ENCODE measurements at regions not wholly inside any gene's neighbourhood (a gene's known extent, or its start where the extent isn't known, plus 50 kb on each side); places are given as distances from the start of the nearest gene placed in this dataset.
"Not testable (repeated sequence)": the region's sequence is repeated elsewhere in the genome, so short reads cannot be mapped to it uniquely, and the experiment has no call there.

DNA sequence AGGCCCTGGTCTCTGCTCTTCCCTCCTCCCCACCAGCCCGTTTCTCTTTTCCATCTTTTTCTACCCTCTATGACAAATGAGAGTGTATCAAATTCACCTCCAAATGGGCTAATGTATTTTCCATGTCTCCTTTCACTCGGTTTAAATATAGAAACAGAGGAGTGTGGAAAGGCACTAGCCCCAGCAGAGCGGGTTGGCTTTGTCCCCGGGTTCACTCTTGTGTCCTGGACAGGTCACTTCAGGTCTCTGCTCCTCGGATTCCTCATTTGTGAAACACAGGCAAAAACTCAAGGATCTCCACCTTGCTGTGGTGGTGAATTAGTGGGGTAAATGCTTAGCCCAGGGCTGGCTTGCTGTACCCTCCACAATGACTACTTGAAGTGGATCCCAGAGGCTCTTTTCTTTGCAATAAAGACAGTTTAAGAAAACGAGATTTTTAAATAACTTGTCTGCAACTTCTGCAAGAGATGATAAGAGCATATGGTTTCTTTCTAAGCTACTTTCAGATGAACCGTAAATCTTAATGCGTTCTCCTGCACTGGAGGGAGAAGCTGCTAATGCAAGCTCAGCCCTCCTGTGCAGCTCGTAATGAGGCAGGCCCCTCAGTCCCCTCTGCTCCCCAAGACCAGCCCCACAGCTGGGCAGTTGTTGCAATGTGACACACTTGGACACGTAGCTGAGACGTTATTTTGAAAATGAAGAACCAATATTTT is 292.9 kb downstream of the THBS2 start:
- DNase-seq, result no peak

DNA sequence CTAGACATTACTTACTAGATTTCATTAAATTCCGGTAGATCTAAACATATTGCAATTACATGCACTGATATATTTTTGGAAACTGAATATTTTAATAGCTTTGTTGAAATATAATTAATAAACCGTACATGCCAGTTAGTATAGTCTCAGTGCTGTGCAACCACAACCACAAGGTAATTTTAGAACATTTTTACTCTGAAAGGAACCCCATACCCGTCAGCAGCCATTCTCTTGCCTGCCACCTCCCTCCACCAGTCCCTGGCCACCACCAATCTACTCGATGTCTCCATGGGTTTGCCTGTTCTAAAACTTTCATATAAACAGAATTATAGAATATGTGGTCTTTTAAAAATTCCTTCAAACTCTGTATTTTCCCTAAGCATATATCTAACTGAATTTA is 293.9 kb downstream of the THBS2 start:
- no peak for DNase-seq

DNA sequence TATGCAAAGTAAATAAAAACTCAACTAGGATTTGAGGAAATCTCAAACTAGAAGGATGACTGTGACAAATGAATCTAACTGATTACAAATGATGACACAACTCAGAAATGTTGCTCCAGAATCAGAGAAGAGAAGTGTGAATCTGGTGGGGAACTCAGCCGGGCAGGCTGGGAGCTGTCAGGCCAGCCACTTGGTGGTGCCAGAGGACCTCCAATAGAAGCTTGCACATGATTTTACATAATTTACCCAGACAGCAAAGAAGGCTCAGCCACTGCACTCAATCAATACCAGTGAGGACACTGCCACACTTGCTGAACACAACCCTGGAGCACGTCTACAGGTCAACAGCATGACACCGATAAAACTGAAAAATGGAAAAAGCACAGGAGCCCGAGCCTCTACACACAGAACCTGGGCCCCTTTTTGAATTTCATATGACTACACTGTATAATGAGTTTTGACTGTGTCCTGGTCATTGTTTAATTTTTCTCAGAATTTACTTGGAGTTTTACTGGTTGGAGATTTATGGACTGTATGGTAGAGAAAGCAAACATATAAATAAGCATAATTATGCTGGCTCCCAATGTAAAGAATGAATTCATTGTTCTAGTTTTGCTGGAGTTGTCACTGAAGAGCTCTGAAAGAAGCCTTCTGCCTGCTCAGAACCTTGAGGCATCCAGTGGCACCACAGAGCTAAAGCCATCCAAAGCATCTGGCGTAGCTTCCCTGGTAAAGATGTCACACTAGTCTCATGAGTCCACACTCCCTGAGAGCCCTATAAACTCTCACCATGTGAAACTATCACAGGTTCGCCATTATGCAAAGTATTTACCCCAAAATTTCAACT is 296.5 kb downstream of the THBS2 start:
- peak; percentile 28 for DNase-seq

DNA sequence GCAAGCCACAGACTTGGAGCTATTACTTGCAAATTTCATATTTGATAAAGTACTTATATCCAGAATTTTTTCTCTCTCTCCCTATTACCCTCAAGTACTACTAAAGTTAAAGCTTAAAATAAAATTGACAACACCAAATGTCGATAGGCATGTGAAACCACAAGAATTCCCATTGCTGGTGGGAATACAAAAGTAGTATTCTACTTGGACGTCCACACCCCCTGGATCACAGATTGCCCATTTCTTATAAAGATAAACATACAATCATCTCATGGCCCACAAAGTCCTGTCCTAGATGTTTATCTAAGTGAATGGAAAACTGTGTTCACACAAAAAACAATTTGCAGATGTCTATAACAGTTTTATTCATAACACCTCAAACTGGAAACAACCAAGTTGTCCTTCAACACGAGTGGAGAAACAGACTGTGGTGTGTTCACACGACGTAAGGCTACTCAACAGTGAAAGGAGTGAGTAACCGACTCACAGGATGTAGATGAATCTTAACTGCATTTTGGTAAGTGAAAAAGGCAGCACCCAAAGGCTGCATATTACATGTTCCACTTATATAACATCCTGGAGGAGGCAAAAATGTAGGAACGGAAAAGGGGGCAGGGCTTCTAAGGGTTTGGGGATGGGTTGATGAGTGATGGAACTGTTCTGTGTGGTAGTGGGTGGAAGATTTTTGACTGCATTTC is 297.4 kb downstream of the THBS2 start:
- DNase-seq, result no peak

DNA sequence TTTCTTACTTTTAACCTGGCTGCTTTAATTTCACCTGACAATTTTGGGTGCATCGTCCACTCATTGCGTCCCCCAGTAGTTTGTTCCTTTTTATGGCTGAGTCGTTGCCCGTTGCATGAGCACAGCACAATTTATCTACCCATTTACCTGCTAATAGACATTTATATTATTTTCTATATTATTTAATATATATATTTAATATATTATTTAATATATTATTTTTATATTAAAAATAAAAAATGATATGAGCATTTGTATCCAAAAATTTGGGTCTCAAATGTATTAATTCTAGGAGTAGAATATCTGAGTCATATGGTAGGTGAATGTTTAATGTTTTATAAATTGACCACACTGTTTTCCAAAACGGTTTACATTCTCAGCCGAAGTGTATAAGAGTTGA is 300.2 kb downstream of the THBS2 start:
- no peak for DNase-seq

DNA sequence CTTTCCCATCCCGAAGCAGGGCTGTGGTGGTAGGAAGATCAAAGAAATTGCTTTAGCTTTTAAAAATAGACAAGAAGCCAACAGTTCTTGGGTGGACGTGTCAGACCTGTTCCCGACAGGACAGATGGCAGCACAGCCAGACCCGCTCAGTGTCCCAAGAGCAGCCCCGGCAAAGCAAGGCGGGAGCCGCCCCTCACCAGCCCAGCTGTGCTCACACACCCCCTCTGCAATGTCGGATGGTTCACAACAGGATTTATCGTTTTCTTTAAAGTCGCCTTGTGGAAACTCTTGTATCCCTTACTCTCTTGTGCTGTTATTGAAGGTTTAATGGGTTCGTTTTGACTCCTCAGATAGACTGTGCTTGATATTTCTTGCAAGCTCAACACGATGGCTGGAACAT is 302.4 kb downstream of the THBS2 start:
- no peak for DNase-seq

DNA sequence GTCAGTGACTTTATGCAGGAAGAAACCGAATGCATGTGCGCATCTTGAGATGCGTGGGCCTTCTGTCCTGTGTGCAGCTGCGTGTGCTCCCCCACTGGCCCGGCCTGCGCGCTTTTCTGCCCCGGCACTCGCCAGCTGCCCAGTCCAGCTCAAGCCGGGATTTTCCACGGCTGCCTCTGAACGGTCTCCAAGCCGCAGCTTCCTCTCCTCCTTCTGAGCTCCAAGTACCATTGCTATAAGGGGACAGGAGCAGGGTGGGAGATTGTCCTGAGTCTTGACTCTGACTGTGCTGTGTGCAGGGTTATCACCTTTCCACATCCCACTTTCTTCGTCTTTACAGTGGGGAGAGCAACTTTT is 302.8 kb downstream of the THBS2 start:
- DNase-seq, result no peak

DNA sequence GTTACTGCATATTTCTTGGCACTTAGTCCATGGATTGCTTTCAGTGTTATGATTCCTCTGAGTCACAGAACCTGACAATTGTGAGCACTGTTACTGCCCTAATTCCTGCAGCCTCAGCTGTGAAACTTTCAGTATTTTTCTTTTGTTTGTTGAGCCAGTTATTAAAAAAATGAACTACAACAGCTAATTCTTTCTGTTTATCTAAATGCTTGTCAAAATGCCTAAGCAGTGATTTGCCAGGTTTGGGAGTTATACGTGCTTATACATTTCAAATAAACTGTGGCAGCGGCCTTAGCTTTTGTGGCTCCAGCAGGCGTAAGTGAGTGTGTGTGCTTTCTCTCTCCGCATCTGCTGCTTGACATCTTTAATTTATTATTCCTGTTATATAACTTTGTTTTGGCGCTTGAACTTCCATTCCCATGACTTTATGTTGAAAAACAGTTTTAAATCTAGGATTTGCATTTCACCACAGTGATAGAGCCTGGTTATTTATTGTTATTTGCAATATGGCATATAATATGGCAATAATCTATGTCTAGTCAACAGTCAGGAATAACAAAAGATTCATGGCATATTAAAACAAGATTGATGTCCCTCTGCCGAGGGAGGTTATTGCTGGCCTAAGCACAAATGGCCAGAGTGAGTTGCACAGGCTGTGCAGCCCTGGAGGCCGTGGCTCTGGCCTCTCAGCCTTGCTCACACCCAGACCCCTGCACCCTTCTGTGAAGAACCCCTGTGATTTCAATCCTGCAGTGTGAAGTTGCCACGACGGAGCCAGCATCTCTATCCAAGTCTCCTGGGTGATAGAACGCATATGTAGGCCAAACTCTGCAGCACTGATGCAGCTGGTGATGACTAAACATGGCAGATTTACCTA is 303.4 kb downstream of the THBS2 start:
- DNase-seq, result no peak

DNA sequence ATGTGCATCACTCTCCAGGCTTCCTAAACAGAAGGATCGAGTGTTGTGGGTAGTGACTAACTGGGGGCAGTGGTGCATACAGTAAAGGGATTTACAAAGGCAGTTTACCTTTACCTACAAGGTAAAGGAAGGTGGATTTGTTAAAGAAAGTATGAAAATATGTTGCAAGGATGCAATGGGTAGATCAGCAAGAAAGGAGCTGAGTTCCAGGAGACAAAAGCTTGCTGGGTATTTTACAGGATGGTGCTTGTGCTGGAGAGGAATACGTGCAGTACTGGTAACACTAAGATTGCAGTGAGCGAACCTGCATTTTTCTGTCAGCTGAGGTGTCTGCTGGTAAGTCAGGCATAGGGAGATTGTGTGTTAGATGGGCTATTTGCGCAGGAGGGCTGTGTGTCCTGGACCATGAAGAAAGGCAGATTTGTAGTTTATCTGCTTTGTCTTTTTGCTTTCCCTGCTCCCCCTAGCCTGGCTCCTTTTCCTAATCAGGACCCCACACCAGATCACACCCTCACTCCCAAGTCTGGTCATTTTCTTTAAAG is 304.6 kb downstream of the THBS2 start:
- no peak for DNase-seq

DNA sequence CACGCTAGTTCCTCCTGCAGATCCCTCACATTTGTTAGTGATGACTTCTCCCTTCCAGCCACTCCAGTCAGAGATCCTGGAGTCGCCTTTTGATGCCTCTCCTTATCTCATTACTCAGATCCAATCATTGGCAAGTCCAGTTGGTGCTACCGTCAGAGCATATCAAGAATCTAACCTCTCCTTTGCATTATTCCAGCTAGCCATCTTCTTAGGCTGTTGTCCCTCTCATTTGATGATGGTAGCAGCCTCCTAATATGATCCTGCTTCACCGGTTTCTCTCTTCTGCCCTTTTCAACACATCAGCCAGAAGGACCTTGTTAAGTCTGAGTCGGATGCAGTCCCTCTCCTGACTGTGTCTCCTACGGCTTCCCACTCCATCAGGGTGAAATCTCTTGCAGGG is 305.6 kb downstream of the THBS2 start:
- DNase-seq, result no peak

DNA sequence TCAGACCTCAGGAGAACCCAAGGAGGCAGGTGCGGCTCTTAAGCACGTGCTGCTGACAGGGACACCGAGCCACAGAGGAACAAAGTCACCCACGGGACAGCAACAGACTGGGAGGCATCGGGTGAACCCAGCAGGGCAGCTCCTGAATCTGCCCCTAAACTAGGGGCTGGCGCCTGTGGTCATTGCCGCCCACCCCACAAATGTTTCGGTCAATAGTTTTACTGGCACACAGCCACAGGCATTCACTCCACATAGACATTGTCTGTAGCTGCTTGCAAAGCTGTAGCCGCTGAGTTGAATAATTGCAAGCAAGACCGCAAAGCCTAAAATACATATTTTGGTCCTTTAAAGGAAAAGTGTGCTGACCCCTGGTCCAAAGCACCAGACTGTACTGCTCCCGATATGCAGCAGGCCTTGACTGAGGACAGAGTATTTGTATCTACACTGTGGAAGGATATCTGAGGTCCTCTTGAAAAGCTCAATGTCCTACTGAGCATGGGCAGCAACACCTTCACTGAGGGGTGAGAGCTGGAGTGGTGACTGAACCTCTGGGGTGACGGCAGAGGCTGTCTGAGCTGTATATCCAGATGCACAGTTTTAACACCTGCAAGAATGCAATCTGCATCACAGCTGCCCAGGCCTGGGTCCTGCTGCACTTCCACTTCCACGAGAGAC is 310.3 kb downstream of the THBS2 start:
- DNase-seq, result no peak

DNA sequence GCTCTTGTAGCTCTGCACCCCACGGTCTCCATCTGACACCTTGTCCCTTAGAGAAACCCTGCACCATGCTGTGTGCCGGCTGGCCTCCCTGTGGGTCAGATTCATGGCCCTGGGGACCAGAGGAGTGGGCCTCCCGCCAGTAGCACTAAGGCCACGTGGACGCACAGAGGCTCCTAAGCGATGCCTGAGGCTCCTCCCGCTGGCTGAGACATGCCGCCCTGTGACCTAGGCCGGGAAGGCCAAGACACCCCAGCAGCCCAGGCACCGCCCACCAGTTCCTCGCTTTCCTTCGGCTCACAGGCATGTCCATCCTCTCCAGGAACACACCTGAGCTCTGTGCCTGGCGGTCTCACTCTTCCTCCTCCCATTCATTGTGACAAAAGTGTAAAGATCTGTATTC is 311.0 kb downstream of the THBS2 start:
- DNase-seq, result no peak

DNA sequence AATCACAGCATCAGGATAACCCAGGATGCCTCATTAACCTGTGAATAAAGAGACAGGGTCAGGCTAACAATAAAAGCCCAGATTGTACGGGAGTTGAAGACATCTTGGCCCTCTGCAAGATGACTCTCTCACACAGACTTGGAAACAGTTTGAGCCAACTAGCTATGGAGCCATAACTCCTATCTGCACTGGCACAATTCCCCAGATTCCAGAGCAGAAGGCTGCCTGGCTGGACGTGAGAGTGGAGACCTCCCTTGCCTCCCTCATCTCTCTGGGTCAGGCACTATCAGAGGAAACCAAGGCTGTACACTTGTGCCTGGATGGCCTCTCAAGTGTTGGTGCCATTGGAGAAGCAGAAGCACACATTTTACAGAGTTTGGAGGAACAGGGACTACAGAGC is 312.6 kb downstream of the THBS2 start:
- DNase-seq, result no peak

DNA sequence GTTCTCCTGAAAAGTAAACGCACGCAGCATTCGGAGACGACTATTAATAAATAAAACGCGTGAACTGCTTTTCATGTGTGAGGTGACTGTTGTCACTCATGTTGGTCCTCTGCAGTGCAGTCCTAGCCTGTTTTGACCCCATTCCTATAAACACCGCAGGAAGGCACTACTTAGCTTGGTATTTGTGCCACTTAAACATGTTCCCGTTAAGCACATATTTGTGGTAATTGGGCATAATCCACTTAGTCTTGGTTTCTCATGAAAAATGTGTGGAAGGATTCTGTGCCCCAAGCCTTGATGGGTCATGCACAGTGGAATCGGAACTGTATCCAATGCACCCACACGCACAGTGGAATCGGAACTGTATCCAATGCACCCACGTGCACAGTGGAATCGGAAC is 313.9 kb downstream of the THBS2 start:
- no peak for DNase-seq

DNA sequence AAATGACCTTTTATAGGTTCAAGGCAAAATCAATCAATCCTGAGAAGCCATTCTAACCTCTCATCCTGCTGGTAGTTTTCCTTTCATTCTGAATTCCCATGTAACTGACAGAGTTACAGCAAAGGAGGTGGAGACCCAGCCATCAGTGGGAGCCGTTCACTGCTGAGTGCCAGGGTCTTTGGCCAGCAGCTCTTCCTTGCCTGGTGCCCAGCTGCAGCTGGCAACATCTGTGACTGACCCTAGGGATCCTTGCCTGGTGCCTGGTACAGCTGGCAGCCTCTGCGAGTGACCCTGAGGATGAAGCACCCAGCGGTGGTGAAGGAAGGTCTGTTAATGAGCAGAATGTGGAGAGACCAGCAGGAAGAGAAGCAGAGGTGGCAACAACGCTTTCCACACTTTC is 314.6 kb downstream of the THBS2 start:
- DNase-seq, result no peak

DNA sequence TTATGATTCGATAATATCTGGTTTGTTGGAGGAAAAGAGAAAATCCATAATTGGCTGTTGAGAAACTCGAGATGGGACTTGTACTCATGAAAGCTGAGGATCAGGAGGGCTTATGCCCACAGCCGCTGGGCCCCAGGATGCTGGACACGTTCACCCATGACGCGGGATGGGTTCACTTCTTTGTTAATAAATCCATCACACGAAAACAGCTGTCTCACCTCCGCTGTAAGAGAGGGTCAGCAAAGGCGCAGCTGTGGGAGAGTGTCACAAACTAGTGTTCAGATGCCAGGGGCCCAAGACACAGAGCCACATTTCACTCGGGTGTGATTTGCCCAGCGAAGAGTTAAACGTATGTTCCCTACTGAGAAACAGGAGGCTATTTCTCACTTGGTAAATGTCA is 315.1 kb downstream of the THBS2 start:
- no peak for DNase-seq

DNA sequence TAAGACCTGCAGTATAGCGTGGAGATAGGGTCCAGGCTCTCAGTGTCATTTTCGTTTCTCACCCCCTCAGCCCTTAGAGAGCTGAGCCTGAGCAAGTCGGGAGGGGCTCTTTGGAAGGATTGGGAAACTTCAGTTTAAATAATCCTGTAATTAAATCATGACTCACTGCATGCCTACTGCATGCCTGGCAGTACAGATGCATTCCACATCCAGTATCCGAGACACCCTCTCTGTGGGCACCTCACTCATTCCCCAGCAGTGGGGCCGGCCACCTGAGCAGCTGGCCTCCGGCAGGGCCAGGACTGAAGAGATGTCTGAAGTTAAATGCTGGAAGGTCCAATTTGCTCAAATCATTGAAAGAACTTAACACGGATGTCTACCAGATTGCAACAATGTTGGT is 316.6 kb downstream of the THBS2 start:
- no peak for DNase-seq

DNA sequence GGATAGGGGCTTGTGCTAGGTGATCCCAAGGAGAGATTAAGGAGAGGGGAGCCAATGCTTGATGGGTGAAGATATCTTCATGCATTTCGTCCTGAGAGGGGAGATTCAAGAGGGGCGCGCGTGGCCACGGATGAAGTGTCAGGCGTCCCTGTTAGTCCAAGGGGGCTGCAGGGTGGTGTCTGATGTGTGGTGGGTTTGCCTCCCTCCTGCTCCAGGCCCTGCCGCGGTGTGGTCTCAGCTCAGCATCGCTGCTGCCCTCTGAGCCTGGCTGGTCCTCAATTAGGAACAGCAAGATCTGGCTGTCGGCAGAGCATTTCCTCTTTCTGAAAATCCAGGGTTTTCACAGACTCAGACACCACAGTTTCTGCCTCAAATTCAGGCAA is 318.0 kb downstream of the THBS2 start:
- no peak for DNase-seq

DNA sequence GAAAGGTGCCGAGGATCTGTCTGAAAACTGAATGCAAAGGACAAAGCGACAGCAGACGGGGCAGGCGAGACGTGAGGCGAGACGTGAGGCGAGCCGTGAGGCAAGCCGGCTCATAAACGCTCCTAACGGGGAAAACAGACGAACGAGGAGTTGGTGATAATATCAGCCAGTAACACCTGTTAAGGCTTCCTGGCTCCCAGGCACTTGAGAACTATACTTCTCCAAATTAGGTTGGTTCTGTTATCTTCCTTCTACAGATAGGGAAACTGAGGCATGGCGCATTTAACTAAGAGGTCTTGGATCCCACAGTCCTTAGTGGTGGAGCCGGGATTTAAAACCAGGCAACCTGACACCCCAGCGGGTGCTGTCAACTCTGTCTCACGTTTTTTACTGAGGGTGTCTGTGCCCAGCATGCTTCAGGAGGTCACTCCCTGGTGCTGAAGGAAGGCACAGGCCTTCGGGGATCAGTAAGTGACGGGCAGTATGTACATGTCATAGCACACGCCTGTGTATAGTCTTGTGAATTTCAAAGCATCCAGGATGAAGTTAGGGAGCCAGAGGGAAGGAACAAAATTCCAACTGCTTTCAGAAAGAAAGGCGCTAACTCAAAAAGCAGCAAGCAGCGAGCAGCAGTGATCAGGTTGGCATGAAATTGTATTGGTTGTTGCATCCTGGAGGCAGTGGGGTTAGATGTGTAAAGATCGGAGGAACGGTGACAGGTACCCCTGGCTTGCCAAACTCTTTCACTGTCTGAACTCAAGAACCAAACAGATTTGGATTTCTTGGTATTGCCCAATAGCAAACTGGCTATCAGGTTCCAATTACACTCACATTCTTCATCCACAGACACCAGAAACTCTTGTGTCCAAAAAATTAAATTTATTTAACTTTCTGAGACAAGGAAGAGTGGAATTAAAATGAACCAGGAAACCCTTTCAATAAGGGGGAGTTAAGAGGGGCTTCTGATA is 318.7 kb downstream of the THBS2 start:
- DNase-seq, result no peak

DNA sequence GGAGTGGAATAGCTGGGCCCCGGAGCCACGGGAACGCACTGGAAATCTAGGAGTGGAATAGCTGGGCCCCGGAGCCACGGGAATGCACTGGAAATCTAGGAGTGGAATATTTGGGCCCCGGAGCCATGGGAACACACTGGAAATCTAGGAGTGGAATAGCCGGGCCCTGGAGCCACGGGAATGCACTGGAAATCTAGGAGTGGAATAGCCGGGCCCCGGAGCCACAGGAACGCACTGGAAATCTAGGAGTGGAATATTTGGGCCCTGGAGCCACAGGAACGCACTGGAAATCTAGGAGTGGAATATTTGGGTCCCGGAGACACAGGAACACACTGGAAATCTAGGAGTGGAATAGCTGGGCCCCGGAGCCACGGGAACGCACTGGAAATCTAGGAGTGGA is 321.5 kb downstream of the THBS2 start:
- not testable (repeated sequence) for DNase-seq

DNA sequence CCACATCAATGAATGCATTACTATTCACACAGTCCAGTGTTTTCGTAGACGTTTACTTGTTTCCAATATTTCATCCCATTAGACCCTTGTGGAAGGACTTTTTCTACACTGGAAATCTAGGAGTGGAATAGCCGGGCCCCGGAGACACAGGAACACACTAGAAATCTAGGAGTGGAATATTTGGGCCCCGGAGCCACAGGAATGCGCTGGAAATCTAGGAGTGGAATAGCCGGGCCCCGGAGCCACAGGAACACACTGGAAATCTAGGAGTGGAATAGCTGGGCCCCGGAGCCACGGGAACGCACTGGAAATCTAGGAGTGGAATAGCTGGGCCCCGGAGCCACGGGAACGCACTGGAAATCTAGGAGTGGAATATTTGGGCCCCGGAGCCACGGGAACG is 322.6 kb downstream of the THBS2 start:
- DNase-seq, result not testable (repeated sequence)
